ENCODE measurements at regions not wholly inside any gene's neighbourhood (a gene's known extent, or its start where the extent isn't known, plus 50 kb on each side); places are given as distances from the start of the nearest gene placed in this dataset.

GRCh38 chr3:145536461-145536860 is 624.5 kb downstream of the PLOD2 start:
- no peaks in the 10 kb centered on the region for H3K27me3 Mint-ChIP-seq (ENCODE audit: insufficient read depth)
- H3K36me3 Mint-ChIP-seq (ENCODE audit: low read depth), result no peaks in the 10 kb centered on the region
- no peaks in the 10 kb centered on the region for H3K4me1 Mint-ChIP-seq (ENCODE audit: low read depth)
- no peak overlapping the region for H3K4me3 Mint-ChIP-seq
- no peak overlapping the region for H3K27ac Mint-ChIP-seq
- peaks cover 33% of the 10 kb centered on the region for H3K9me3 Mint-ChIP-seq
- DNase-seq, result no peak
- no peak for TF ChIP-seq CTCF (IDR thresholded peaks at IDR 0.05)

- Mint-ChIP-seq H3K4me1 (ENCODE audit: low read depth) (no peaks in the 10 kb centered on the region), H3K27ac (no peak overlapping the region), H3K9me3 (peaks cover 72% of the 10 kb centered on the region), H3K4me3 (no peak overlapping the region), H3K36me3 (ENCODE audit: low read depth) (peaks cover 16% of the 10 kb centered on the region; the same call in 1 of the 2 replicates), H3K27me3 (ENCODE audit: insufficient read depth) (peaks cover 1% of the 10 kb centered on the region; the same call in 1 of the 2 replicates)
- TF ChIP-seq CTCF (IDR thresholded peaks at IDR 0.05), result no peak
- DNase-seq, result no peak
These were observed 610.5 kb downstream of the PLOD2 start for GRCh38 chr3:145550522-145550921.

GRCh38 chr3:145557405-145557804 is 603.6 kb downstream of the PLOD2 start:
- H3K36me3 Mint-ChIP-seq (ENCODE audit: low read depth), result peaks cover 5% of the 10 kb centered on the region; the same call in 1 of the 2 replicates
- H3K4me3 Mint-ChIP-seq, result no peak overlapping the region
- no peak for DNase-seq
- H3K27me3 Mint-ChIP-seq (ENCODE audit: insufficient read depth), result peaks cover 1% of the 10 kb centered on the region; the same call in 1 of the 2 replicates
- no peak overlapping the region for H3K27ac Mint-ChIP-seq
- TF ChIP-seq CTCF (IDR thresholded peaks at IDR 0.05), result no peak
- H3K4me1 Mint-ChIP-seq (ENCODE audit: low read depth), result no peaks in the 10 kb centered on the region
- peaks cover 64% of the 10 kb centered on the region for H3K9me3 Mint-ChIP-seq

GRCh38 chr3:145578471-145578870 is 582.5 kb downstream of the PLOD2 start:
- H3K9me3 Mint-ChIP-seq, result peaks cover 31% of the 10 kb centered on the region
- DNase-seq, result no peak
- no peak overlapping the region for H3K27ac Mint-ChIP-seq
- H3K27me3 Mint-ChIP-seq (ENCODE audit: insufficient read depth), result no peaks in the 10 kb centered on the region
- no peaks in the 10 kb centered on the region for H3K4me1 Mint-ChIP-seq (ENCODE audit: low read depth)
- H3K4me3 Mint-ChIP-seq, result no peak overlapping the region
- H3K36me3 Mint-ChIP-seq (ENCODE audit: low read depth), result no peaks in the 10 kb centered on the region
- TF ChIP-seq CTCF (IDR thresholded peaks at IDR 0.05), result no peak

GRCh38 chr3:145581694-145582093 is 579.3 kb downstream of the PLOD2 start:
- no peak for TF ChIP-seq CTCF (IDR thresholded peaks at IDR 0.05)
- no peaks in the 10 kb centered on the region for H3K27me3 Mint-ChIP-seq (ENCODE audit: insufficient read depth)
- peaks cover 34% of the 10 kb centered on the region for H3K9me3 Mint-ChIP-seq
- H3K4me3 Mint-ChIP-seq, result no peak overlapping the region
- no peak overlapping the region for H3K27ac Mint-ChIP-seq
- no peaks in the 10 kb centered on the region for H3K36me3 Mint-ChIP-seq (ENCODE audit: low read depth)
- H3K4me1 Mint-ChIP-seq (ENCODE audit: low read depth), result no peaks in the 10 kb centered on the region
- no peak for DNase-seq

- DNase-seq, result no peak
- TF ChIP-seq CTCF (IDR thresholded peaks at IDR 0.05), result no peak
- H3K4me1 Mint-ChIP-seq (ENCODE audit: low read depth), result no peaks in the 10 kb centered on the region
- no peak overlapping the region for H3K4me3 Mint-ChIP-seq
- H3K36me3 Mint-ChIP-seq (ENCODE audit: low read depth), result no peaks in the 10 kb centered on the region
- H3K27ac Mint-ChIP-seq, result no peak overlapping the region
- no peaks in the 10 kb centered on the region; the same call in 1 of the 2 replicates for H3K27me3 Mint-ChIP-seq (ENCODE audit: insufficient read depth)
- H3K9me3 Mint-ChIP-seq, result peaks cover 41% of the 10 kb centered on the region
These were observed 556.1 kb downstream of the PLOD2 start for GRCh38 chr3:145604851-145605250.
